Glomerular endothelial cell (primary cell): ENCODE measurements at regions not wholly inside any gene's neighbourhood (a gene's known extent, or its start where the extent isn't known, plus 50 kb on each side); places are given as distances from the start of the nearest gene placed in this dataset.

Experiments
- DNase-seq: peaks from one replicate; pipeline ENCODE4 v3.0.0-alpha.2; 2011; ENCODE audit warnings: low read depth, low spot score; ENCODE audit errors: extremely low read depth

GRCh38 chr5:124102486-124102885 lies 590.5 kb downstream of the CSNK1G3 start:
- no peak for DNase-seq

- DNase-seq, result no peak
Observed at GRCh38 chr5:124093658-124094057, 581.7 kb downstream of the CSNK1G3 start.

- DNase-seq, result no peak
Observed at GRCh38 chr5:124090115-124090514, 578.1 kb downstream of the CSNK1G3 start.

- no peak for DNase-seq
Observed at GRCh38 chr5:124089578-124089977, 577.6 kb downstream of the CSNK1G3 start.

GRCh38 chr5:124088289-124089032 lies 576.5 kb downstream of the CSNK1G3 start:
- DNase-seq, result no peak

GRCh38 chr5:124087752-124088151 lies 575.8 kb downstream of the CSNK1G3 start:
- no peak for DNase-seq

- no peak for DNase-seq
Observed at GRCh38 chr5:124080256-124080655, 568.3 kb downstream of the CSNK1G3 start.

GRCh38 chr5:124079062-124079461 lies 567.1 kb downstream of the CSNK1G3 start:
- DNase-seq, result no peak

- no peak for DNase-seq
Observed at GRCh38 chr5:124074500-124074899, 562.5 kb downstream of the CSNK1G3 start.

GRCh38 chr5:124072570-124072969 lies 560.6 kb downstream of the CSNK1G3 start:
- no peak for DNase-seq

GRCh38 chr5:124071039-124071438 lies 559.1 kb downstream of the CSNK1G3 start:
- DNase-seq, result no peak

- DNase-seq, result no peak
Observed at GRCh38 chr5:124065508-124065907, 553.5 kb downstream of the CSNK1G3 start.

GRCh38 chr5:124064956-124065355 lies 553.0 kb downstream of the CSNK1G3 start:
- peak; percentile 57 for DNase-seq

- DNase-seq, result no peak
Observed at GRCh38 chr5:124061663-124062062, 549.7 kb downstream of the CSNK1G3 start.

GRCh38 chr5:124061068-124061430 lies 549.1 kb downstream of the CSNK1G3 start:
- DNase-seq, result no peak

- no peak for DNase-seq
Observed at GRCh38 chr5:124060413-124061067, 548.6 kb downstream of the CSNK1G3 start.

GRCh38 chr5:124060011-124060410 lies 548.0 kb downstream of the CSNK1G3 start:
- no peak for DNase-seq

GRCh38 chr5:124059200-124059599 lies 547.2 kb downstream of the CSNK1G3 start:
- DNase-seq, result no peak

- no peak for DNase-seq
Observed at GRCh38 chr5:124057724-124058231, 545.8 kb downstream of the CSNK1G3 start.

GRCh38 chr5:124056991-124057723 lies 545.2 kb downstream of the CSNK1G3 start:
- DNase-seq, result no peak

- no peak for DNase-seq
Observed at GRCh38 chr5:124056326-124056990, 544.5 kb downstream of the CSNK1G3 start.
